HG03064 (cell line): ENCODE measurements at regions not wholly inside any gene's neighbourhood (a gene's known extent, or its start where the extent isn't known, plus 50 kb on each side); places are given as distances from the start of the nearest gene placed in this dataset.

Experiments
- ATAC-seq: cut with Tn5 transposase; IDR thresholded peaks from one replicate; pipeline ENCODE4 v1.9.1; 2021; ENCODE audit warnings: low read depth; ENCODE audit not compliant: unreplicated experiment

GRCh38 chr12:125406131-125406530 lies 340.9 kb downstream of the AACS start:
- ATAC-seq, result no peak

- ATAC-seq, result no peak
Observed at GRCh38 chr12:125408718-125409117, 343.5 kb downstream of the AACS start.

- no peak for ATAC-seq
Observed at GRCh38 chr12:125412506-125412905, 347.3 kb downstream of the AACS start.

GRCh38 chr12:125417446-125417845 lies 352.2 kb downstream of the AACS start:
- no peak for ATAC-seq

- ATAC-seq, result no peak
Observed at GRCh38 chr12:125418902-125419564, 353.8 kb downstream of the AACS start.

GRCh38 chr12:125424909-125425308 lies 359.7 kb downstream of the AACS start:
- no peak for ATAC-seq

- ATAC-seq, result no peak
Observed at GRCh38 chr12:125431516-125431915, 366.3 kb downstream of the AACS start.

- ATAC-seq, result no peak
Observed at GRCh38 chr12:125434131-125434530, 368.9 kb downstream of the AACS start.

- no peak for ATAC-seq
Observed at GRCh38 chr12:125434936-125435443, 369.8 kb downstream of the AACS start.

- no peak for ATAC-seq
Observed at GRCh38 chr12:125435871-125436270, 370.6 kb downstream of the AACS start.

- no peak for ATAC-seq
Observed at GRCh38 chr12:125436686-125437085, 371.5 kb downstream of the AACS start.

- no peak for ATAC-seq
Observed at GRCh38 chr12:125440399-125440798, 375.2 kb downstream of the AACS start.

GRCh38 chr12:125443341-125443740 lies 378.1 kb downstream of the AACS start:
- no peak for ATAC-seq

GRCh38 chr12:125451408-125451807 lies 386.2 kb downstream of the AACS start:
- no peak for ATAC-seq

- ATAC-seq, result no peak
Observed at GRCh38 chr12:125453751-125454150, 388.5 kb downstream of the AACS start.

GRCh38 chr12:125454291-125454690 lies 389.1 kb downstream of the AACS start:
- ATAC-seq, result no peak

GRCh38 chr12:125454786-125455480 lies 389.7 kb downstream of the AACS start:
- no peak for ATAC-seq

- ATAC-seq, result no peak
Observed at GRCh38 chr12:125455556-125455955, 390.3 kb downstream of the AACS start.

GRCh38 chr12:125458552-125459268 lies 393.5 kb downstream of the AACS start:
- ATAC-seq, result no peak

GRCh38 chr12:125461831-125462230 lies 396.6 kb downstream of the AACS start:
- ATAC-seq, result no peak

- ATAC-seq, result no peak
Observed at GRCh38 chr12:125463386-125463785, 398.2 kb downstream of the AACS start.
